ENCODE measurements at regions not wholly inside any gene's neighbourhood (a gene's known extent, or its start where the extent isn't known, plus 50 kb on each side); places are given as distances from the start of the nearest gene placed in this dataset.

DNA sequence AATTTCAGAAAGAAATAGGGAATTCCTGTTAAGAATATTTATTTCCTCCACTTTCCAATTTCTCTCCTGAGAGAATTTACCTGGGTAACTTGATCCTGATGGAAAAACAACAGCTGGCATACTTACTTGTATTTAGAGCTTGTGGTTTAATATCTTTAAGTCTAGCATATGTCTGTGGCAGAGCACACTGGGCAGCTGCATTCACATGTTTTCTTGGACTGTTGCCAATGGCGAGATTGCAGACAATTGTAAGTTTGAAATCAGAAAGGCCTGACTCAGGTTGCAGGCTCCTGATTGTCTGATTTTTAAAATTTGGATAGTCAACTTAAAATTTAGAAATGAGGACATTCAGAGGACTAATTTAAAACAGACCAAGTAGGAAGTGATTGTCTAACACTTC, 66.9 kb downstream of the NHLRC3 start:
- TF ChIP-seq EZH2 (IDR thresholded peaks at IDR 0.05; ENCODE audit: insufficient read depth, poor library complexity, severe bottlenecking) (no peak), EZH2phosphoT487 (IDR thresholded peaks at IDR 0.05; ENCODE audit: insufficient read depth, low read depth) (no peak)
